H9 (cell line): ENCODE measurements at regions not wholly inside any gene's neighbourhood (a gene's known extent, or its start where the extent isn't known, plus 50 kb on each side); places are given as distances from the start of the nearest gene placed in this dataset.

ENCODE experiments used
- DNase-seq: peaks from one replicate; pipeline ENCODE4 v3.0.0-alpha.2; 2017
- H2AFZ ChIP-seq: one replicate; pipeline ENCODE4 v1.6.1; 2013; ENCODE audit warnings: mild to moderate bottlenecking, low read length, control low read depth, moderate library complexity
- H2AK5ac ChIP-seq: 2 replicates; pipeline ENCODE4 v1.6.1; 2013; ENCODE audit warnings: low read length, control low read depth, mixed read lengths; ENCODE audit not compliant: insufficient read length
- H2BK120ac ChIP-seq: one replicate; pipeline ENCODE4 v1.6.1; 2013; ENCODE audit warnings: low read depth, mild to moderate bottlenecking, low read length, control low read depth, inconsistent platforms; ENCODE audit not compliant: poor library complexity, severe bottlenecking
- H2BK12ac ChIP-seq: 2 replicates; pipeline ENCODE4 v1.6.1; 2013; ENCODE audit warnings: low read length, control low read depth, mixed read lengths, low read depth; ENCODE audit not compliant: insufficient read length
- H2BK15ac ChIP-seq: 2 replicates; pipeline ENCODE4 v1.6.1; 2013; ENCODE audit warnings: low read depth, low read length, control low read depth
- H2BK20ac ChIP-seq: one replicate; pipeline ENCODE4 v1.6.1; 2013; ENCODE audit warnings: low read depth, mild to moderate bottlenecking, low read length, control low read depth, inconsistent platforms; ENCODE audit not compliant: poor library complexity, severe bottlenecking
- H2BK5ac ChIP-seq: 2 replicates; pipeline ENCODE4 v1.6.1; 2013; ENCODE audit warnings: low read length, control low read depth, mixed read lengths; ENCODE audit not compliant: insufficient read length
- H3K14ac ChIP-seq: 2 replicates; pipeline ENCODE4 v1.6.1; 2013; ENCODE audit warnings: low read length, control low read depth; ENCODE audit not compliant: insufficient read depth
- H3K18ac ChIP-seq: 2 replicates; pipeline ENCODE4 v1.6.1; 2013; ENCODE audit warnings: low read depth, mild to moderate bottlenecking, mixed read lengths, low read length, control low read depth; ENCODE audit not compliant: insufficient read length
- H3K23ac ChIP-seq: 2 replicates; pipeline ENCODE4 v1.6.1; 2013; ENCODE audit warnings: low read length, control low read depth, mixed read lengths, low read depth; ENCODE audit not compliant: insufficient read length
- H3K23me2 ChIP-seq: 2 replicates; pipeline ENCODE4 v1.6.1; 2013; ENCODE audit warnings: low read depth, mild to moderate bottlenecking, mixed read lengths, low read length, control low read depth; ENCODE audit not compliant: insufficient read length, poor library complexity, severe bottlenecking
- H3K27ac ChIP-seq: 2 replicates; pipeline ENCODE4 v1.5.1; 2013; ENCODE audit warnings: low read length, control low read depth, mixed read lengths, low read depth; ENCODE audit not compliant: insufficient read length
- H3K27me3 ChIP-seq: 2 replicates; pipeline ENCODE4 v1.6.1; 2013; ENCODE audit warnings: low read length, control low read depth, inconsistent platforms; ENCODE audit not compliant: insufficient read depth
- H3K4ac ChIP-seq: 2 replicates; pipeline ENCODE4 v1.6.1; 2013; ENCODE audit warnings: low read depth, mild to moderate bottlenecking, control low read depth, inconsistent platforms, low read length, moderate library complexity
- H3K4me1 ChIP-seq: 2 replicates; pipeline ENCODE4 v1.6.1; 2013; ENCODE audit warnings: low read length, control low read depth, inconsistent platforms; ENCODE audit not compliant: insufficient read depth
- H3K4me2 ChIP-seq: 2 replicates; pipeline ENCODE4 v1.6.1; 2013; ENCODE audit warnings: low read length, control low read depth, mixed read lengths; ENCODE audit not compliant: insufficient read length, insufficient read depth
- H3K56ac ChIP-seq: 2 replicates; pipeline ENCODE4 v1.6.1; 2013; ENCODE audit warnings: low read depth, mild to moderate bottlenecking, mixed read lengths, low read length, control low read depth; ENCODE audit not compliant: insufficient read length
- H3K79me1 ChIP-seq: 2 replicates; pipeline ENCODE4 v1.6.1; 2013; ENCODE audit warnings: low read depth, mild to moderate bottlenecking, moderate library complexity, low read length, control low read depth, inconsistent platforms; ENCODE audit not compliant: insufficient read depth, poor library complexity, severe bottlenecking
- H3K79me2 ChIP-seq: 2 replicates; pipeline ENCODE4 v1.6.1; 2013; ENCODE audit warnings: low read length, control low read depth, inconsistent platforms; ENCODE audit not compliant: insufficient read depth
- H3K9ac ChIP-seq: 2 replicates; pipeline ENCODE4 v1.6.1; 2013; ENCODE audit warnings: low read length, control low read depth, mixed read lengths; ENCODE audit not compliant: insufficient read length; ENCODE audit errors: extremely low read depth
- H3K9me3 ChIP-seq: one replicate; pipeline ENCODE4 v1.6.1; 2013; ENCODE audit warnings: low read depth, low read length, inconsistent platforms; ENCODE audit not compliant: control insufficient read depth
- H3T11ph ChIP-seq: one replicate; pipeline ENCODE4 v1.6.1; 2013; ENCODE audit warnings: mild to moderate bottlenecking, low read length, control low read depth, inconsistent platforms
- H4K20me1 ChIP-seq: one replicate; pipeline ENCODE4 v1.6.1; 2013; ENCODE audit not compliant: control insufficient read depth, insufficient read length, insufficient read depth
- H4K5ac ChIP-seq: 2 replicates; pipeline ENCODE4 v1.6.1; 2013; ENCODE audit warnings: low read depth, mild to moderate bottlenecking, mixed read lengths, low read length, control low read depth; ENCODE audit not compliant: insufficient read length
- H4K8ac ChIP-seq: replicated peaks from 2 replicates; pipeline ENCODE4 v1.6.1; 2013; ENCODE audit warnings: low read length, control low read depth, mixed read lengths, low read depth; ENCODE audit not compliant: insufficient read length
- H4K91ac ChIP-seq: 2 replicates; pipeline ENCODE4 v1.6.1; 2013; ENCODE audit warnings: low read depth, mild to moderate bottlenecking, moderate library complexity, mixed read lengths, low read length, control low read depth; ENCODE audit not compliant: insufficient read length
- H3K27ac Mint-ChIP-seq, 3 experiments: 2 replicates in 2 of 3; 3 replicates in 1 of 3; pipeline ENCODE4 v1.8.0; 2020 to 2021; ENCODE audit warnings: mixed read lengths in 3 of 3, mild to moderate bottlenecking in 1 of 3, moderate library complexity in 1 of 3
- H3K27me3 Mint-ChIP-seq: 2 replicates; pipeline ENCODE4 v1.8.0; 2021; ENCODE audit warnings: low read depth, mild to moderate bottlenecking, moderate library complexity, mixed read lengths
- H3K36me3 Mint-ChIP-seq, 3 experiments: 2 replicates in 2 of 3; 3 replicates in 1 of 3; pipeline ENCODE4 v1.8.0; 2020 to 2021; ENCODE audit warnings: low read depth in 3 of 3, mixed read lengths in 3 of 3; ENCODE audit not compliant: insufficient read depth in 1 of 3
- H3K4me1 Mint-ChIP-seq, 2 experiments: 2 replicates each; pipeline ENCODE4 v1.8.0; 2020; ENCODE audit warnings: mixed read lengths in 2 of 2
- H3K4me3 Mint-ChIP-seq, 2 experiments: 2 replicates in 1 of 2; 3 replicates in 1 of 2; pipeline ENCODE4 v1.8.0; 2020 to 2021; ENCODE audit warnings: mild to moderate bottlenecking in 2 of 2, mixed read lengths in 2 of 2, moderate library complexity in 1 of 2
- H3K9me3 Mint-ChIP-seq, 2 experiments: 2 replicates in 1 of 2; 3 replicates in 1 of 2; pipeline ENCODE4 v1.8.0; 2020; ENCODE audit warnings: mild to moderate bottlenecking in 2 of 2, mixed read lengths in 2 of 2, moderate library complexity in 1 of 2
- CTCF ChIP-seq: fragments of 200-600 bp; sonication (generic); conservative IDR thresholded peaks from 3 replicates; pipeline ENCODE4 v1.8.0; 2021; ENCODE audit warnings: antibody characterized with exemption, mild to moderate bottlenecking
- WGBS: extraction: QIAGEN DNeasy Blood & Tissue Kit; methylation state at CpG from one replicate; pipeline ENCODE4 v1.1.7; 2013; ENCODE audit warnings: missing lambda C conversion rate, low lambda C conversion rate, mixed read lengths; ENCODE audit not compliant: insufficient read length; ENCODE audit errors: extremely low coverage; 5-methylcytosine and 5-hydroxymethylcytosine counted together

GRCh38 chr18:6559296-6559695 is 144.6 kb upstream of the L3MBTL4 start:
- Histone ChIP-seq H3K23ac (no peak overlapping the region), H2AK5ac (no peak overlapping the region), H3K4me1 (peaks cover 12% of the 10 kb centered on the region; the same call in 1 of the 2 replicates), H2BK5ac (no peak overlapping the region), H2BK20ac (no peak overlapping the region), H3K56ac (no peak overlapping the region), H3K9ac (no peak overlapping the region), H3K27me3 (no peaks in the 10 kb centered on the region), H2BK12ac (no peak overlapping the region), H3K79me1 (no peaks in the 10 kb centered on the region), H2BK15ac (no peak overlapping the region), H4K20me1 (no peaks in the 10 kb centered on the region), H3K79me2 (no peaks in the 10 kb centered on the region), H3K4me2 (no peak overlapping the region), H4K5ac (no peak overlapping the region), H3K9me3 (no peaks in the 10 kb centered on the region), H3K4ac (no peak overlapping the region), H4K8ac (no peak overlapping the region), H2AFZ (no peak overlapping the region), H3K14ac (no peak overlapping the region), H3T11ph (no peak overlapping the region), H4K91ac (no peak overlapping the region), H3K23me2 (peaks cover 3% of the 10 kb centered on the region), H2BK120ac (no peak overlapping the region), H3K18ac (no peak overlapping the region), H3K27ac (no peak overlapping the region)
- WGBS: no CpG with 5 or more reads among the region's 1 CpG
- no peak for TF ChIP-seq CTCF
- Mint-ChIP-seq H3K36me3 (peaks cover 1 to 4% (median 4%) of the 10 kb centered on the region in 3 experiments; a peak in 4 of 7 replicates), H3K27me3 (no peaks in the 10 kb centered on the region; the same call in 1 of the 2 replicates), H3K4me1 (peaks cover 24 to 40% of the 10 kb centered on the region in 2 experiments), H3K27ac (no peak overlapping the region), H3K9me3 (peaks cover 3 to 4% of the 10 kb centered on the region in 2 experiments; a peak in 4 of 5 replicates), H3K4me3 (no peak overlapping the region)
- no peak for DNase-seq
